HG02798 (cell line): ENCODE measurements at regions not wholly inside any gene's neighbourhood (a gene's known extent, or its start where the extent isn't known, plus 50 kb on each side); places are given as distances from the start of the nearest gene placed in this dataset.

Source experiments
- ATAC-seq: cut with Tn5 transposase; IDR thresholded peaks from one replicate; pipeline ENCODE4 v1.9.1; 2021; ENCODE audit warnings: mild to moderate bottlenecking; ENCODE audit not compliant: unreplicated experiment, poor library complexity

GRCh38 chr2:120807751-120808150, 72.1 kb downstream of the GLI2 start:
- no peak for ATAC-seq

- no peak for ATAC-seq
Measured at GRCh38 chr2:120809151-120809550, 73.5 kb downstream of the GLI2 start.

- ATAC-seq: no peak
Measured at GRCh38 chr2:120809609-120810440, 74.2 kb downstream of the GLI2 start.

GRCh38 chr2:120810639-120811038, 75.0 kb downstream of the GLI2 start:
- ATAC-seq: no peak

- ATAC-seq: no peak
Measured at GRCh38 chr2:120812866-120813265, 77.2 kb downstream of the GLI2 start.

GRCh38 chr2:120814352-120814751, 78.7 kb downstream of the GLI2 start:
- no peak for ATAC-seq

GRCh38 chr2:120815292-120815691, 79.6 kb downstream of the GLI2 start:
- no peak for ATAC-seq

GRCh38 chr2:120817136-120817955, 81.7 kb downstream of the GLI2 start:
- no peak for ATAC-seq

- ATAC-seq: no peak
Measured at GRCh38 chr2:120817956-120818325, 82.3 kb downstream of the GLI2 start.

- ATAC-seq: no peak
Measured at GRCh38 chr2:120818441-120818920, 82.8 kb downstream of the GLI2 start.

- no peak for ATAC-seq
Measured at GRCh38 chr2:120819720-120820210, 84.1 kb downstream of the GLI2 start.

- ATAC-seq: no peak
Measured at GRCh38 chr2:120820263-120820952, 84.7 kb downstream of the GLI2 start.

GRCh38 chr2:120820953-120821279, 85.2 kb downstream of the GLI2 start:
- ATAC-seq: no peak

- ATAC-seq: no peak
Measured at GRCh38 chr2:120821446-120822160, 85.9 kb downstream of the GLI2 start.

- no peak for ATAC-seq
Measured at GRCh38 chr2:120822933-120823332, 87.3 kb downstream of the GLI2 start.

- ATAC-seq: no peak
Measured at GRCh38 chr2:120823551-120823950, 87.9 kb downstream of the GLI2 start.

GRCh38 chr2:120824246-120824645, 88.6 kb downstream of the GLI2 start:
- no peak for ATAC-seq

GRCh38 chr2:120825370-120826259, 89.9 kb downstream of the GLI2 start:
- ATAC-seq: no peak

GRCh38 chr2:120826260-120826648, 90.6 kb downstream of the GLI2 start:
- no peak for ATAC-seq
